Bronchial epithelial cell (primary cell): ENCODE measurements at regions not wholly inside any gene's neighbourhood (a gene's known extent, or its start where the extent isn't known, plus 50 kb on each side); places are given as distances from the start of the nearest gene placed in this dataset.

Source experiments
- DNase-seq: peaks from one replicate; pipeline ENCODE4 v3.0.0-alpha.2; 2010; ENCODE audit warnings: low read depth
- FAIRE-seq: peaks from 2 replicates; lab custom pipeline; 2011; peaks lifted over from hg19 to GRCh38; lab: Jason Lieb, UNC
- H3K27me3 ChIP-seq: 2 replicates; pipeline ENCODE4 v1.5.1; 2011; ENCODE audit warnings: low read length; ENCODE audit not compliant: control insufficient read depth, insufficient read depth
- H3K36me3 ChIP-seq: 2 replicates; pipeline ENCODE4 v1.5.1; 2011; ENCODE audit warnings: low read length; ENCODE audit not compliant: control insufficient read depth, insufficient read depth
- H3K4me3 ChIP-seq: 2 replicates; pipeline ENCODE4 v1.5.1; 2011; ENCODE audit warnings: mild to moderate bottlenecking, low read depth, low read length, control low read depth
- CTCF ChIP-seq: IDR thresholded peaks from 2 replicates; pipeline ENCODE4 v1.5.1; 2011; ENCODE audit warnings: mild to moderate bottlenecking, moderate library complexity, low read length, control low read depth, inconsistent platforms; ENCODE audit not compliant: insufficient read depth, severe bottlenecking

GRCh38 chr5:66542711-66543110, 53.5 kb upstream of the MAST4 start:
- no peaks in the 10 kb centered on the region for H3K27me3 ChIP-seq
- FAIRE-seq (no peak), DNase-seq (peak; percentile 50)
- no peaks in the 10 kb centered on the region for H3K36me3 ChIP-seq
- no peak overlapping the region for H3K4me3 ChIP-seq
- no peak for TF ChIP-seq CTCF
